ENCODE measurements at regions not wholly inside any gene's neighbourhood (a gene's known extent, or its start where the extent isn't known, plus 50 kb on each side); places are given as distances from the start of the nearest gene placed in this dataset.
"Not testable (repeated sequence)": the region's sequence is repeated elsewhere in the genome, so short reads cannot be mapped to it uniquely, and the experiment has no call there.

DNA sequence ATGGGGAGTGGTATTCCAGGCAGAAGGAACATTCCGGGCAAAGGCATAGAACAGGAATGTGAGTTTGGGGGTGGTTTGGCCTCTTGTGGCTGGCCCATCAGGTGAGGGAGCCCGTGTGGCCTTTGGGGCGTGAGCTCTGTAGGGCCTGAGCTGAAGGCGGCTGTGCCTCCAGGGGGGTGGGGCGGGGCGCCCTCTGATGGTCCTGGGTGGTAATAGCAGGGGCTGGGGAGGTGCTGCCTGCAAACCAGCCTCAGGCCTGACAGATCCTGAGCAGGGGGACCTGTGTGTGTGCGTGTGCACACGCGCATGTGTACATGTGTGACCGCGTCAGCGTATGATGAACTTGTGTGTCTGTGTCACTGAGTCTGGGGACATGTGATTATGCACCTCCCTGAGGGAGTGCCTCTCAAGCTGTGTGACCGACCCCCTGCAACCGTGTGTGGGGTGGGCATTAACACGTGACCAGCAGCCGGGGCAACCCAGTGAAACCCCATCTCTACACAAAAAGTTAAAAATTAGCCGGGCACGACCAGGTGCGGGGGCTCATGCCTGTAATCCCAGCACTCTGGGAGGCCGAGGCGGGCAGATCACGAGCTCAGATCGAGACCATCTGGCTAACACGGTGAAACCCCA is 177.1 kb downstream of the TBC1D2B start:
- H3K36me3 ChIP-seq; H3K27me3 ChIP-seq (replicated peaks in 1 of 7); H3K4me3 ChIP-seq; H3K4me1 ChIP-seq; H3K9me3 ChIP-seq; intact Hi-C loops (cut with DNase I; ENCODE audit: low total_unique reads); H3K27ac ChIP-seq: not testable (repeated sequence)
- 57 to 70% (median 68%) methylated on average over 21 to 24 of the region's 24 CpGs for WGBS, 5 donors
- peak; percentile 75 for DNase-seq
- TF ChIP-seq, protein P1, sequence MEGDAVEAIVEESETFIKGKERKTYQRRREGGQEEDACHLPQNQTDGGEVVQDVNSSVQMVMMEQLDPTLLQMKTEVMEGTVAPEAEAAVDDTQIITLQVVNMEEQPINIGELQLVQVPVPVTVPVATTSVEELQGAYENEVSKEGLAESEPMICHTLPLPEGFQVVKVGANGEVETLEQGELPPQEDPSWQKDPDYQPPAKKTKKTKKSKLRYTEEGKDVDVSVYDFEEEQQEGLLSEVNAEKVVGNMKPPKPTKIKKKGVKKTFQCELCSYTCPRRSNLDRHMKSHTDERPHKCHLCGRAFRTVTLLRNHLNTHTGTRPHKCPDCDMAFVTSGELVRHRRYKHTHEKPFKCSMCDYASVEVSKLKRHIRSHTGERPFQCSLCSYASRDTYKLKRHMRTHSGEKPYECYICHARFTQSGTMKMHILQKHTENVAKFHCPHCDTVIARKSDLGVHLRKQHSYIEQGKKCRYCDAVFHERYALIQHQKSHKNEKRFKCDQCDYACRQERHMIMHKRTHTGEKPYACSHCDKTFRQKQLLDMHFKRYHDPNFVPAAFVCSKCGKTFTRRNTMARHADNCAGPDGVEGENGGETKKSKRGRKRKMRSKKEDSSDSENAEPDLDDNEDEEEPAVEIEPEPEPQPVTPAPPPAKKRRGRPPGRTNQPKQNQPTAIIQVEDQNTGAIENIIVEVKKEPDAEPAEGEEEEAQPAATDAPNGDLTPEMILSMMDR (IDR thresholded peaks at IDR 0.05 in 8 of 11, conservative IDR thresholded peaks at IDR 0.05 in 3 of 11), result peak in 7 of 11 experiments; percentile 11 to 67 (median 56)

DNA sequence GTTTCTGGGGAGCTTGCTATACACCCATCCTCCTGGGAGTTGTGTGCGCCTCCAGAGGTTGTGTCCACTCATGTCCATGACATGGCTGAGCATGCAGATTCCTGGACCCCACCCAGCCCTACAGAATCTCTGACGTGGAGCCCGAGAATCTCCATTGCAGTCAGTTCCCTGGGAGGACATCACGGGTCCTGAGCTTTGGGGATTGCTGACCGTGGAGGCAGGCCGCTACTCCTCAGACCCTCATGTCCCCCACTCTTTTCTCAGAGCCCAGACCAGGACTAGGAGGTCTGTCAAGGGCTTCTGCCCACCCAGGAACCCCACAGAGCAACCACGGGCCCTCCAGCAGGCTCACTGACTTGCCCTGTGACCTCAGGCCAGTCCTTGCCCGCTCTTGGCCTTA is 177.7 kb downstream of the TBC1D2B start:
- 86 to 98% (median 95%) methylated on average over 2 to 8 of the region's 8 CpGs for whole genome bisulfite sequencing, 5 donors

DNA sequence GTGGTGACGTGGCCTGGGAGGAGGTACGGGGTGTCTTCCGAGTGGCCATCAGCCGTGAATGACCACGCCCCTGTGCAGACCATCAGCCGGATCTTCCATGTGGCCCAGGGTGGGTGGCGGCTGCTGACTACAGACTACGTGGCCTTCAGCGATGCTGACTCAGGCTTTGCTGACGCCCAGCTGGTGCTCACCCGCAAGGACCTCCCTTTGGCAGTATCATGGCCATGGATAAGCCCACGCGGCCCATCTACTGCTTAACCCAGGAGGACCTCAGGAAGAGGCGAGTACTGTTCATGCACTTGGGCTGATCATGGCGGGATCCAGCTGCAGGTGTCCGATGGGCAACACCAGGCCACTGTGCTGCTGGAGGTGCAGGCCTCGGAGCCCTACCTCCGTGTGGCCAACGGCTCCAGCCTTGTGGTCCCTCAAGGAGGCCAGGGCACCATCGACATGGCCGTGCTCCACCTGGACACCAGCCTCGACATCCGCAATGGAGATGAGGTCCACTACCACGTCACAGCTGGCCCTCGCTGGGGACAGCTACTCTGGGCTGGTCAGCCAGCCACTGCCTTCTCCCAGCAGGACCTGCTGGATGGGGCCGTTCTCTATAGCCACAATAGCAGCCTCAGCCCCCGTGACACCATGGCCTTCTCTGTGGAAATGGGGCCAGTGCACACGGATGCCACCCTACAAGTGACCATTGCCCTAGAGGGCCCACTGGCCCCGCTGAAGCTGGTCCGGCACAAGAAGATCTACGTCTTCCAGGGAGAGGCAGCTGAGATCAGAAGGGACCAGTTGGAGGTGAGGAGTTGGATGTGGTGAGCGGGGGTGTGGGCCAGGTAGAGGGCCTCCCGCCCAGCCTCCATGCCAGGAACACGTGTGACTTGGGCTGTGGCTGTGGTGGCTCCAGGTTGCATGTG is 178.4 kb downstream of the TBC1D2B start:
- no peak overlapping the region for H3K4me3 ChIP-seq
- no peaks in the 10 kb centered on the region for H3K4me1 ChIP-seq
- H3K36me3 ChIP-seq, result no peaks in the 10 kb centered on the region
- peak; percentile 68 for DNase-seq
- H3K27me3 ChIP-seq (replicated peaks in 1 of 7), result peaks cover 0 to 9% (median 0%) of the 10 kb centered on the region in 7 donors
- intact Hi-C loops (cut with DNase I; ENCODE audit: low total_unique reads), result no loop called here
- TF ChIP-seq POLR2AphosphoS5 (IDR thresholded peaks at IDR 0.05) (no peak), POLR2A (IDR thresholded peaks at IDR 0.05) (no peak)
- TF ChIP-seq, protein P1 (IDR thresholded peaks at IDR 0.05 in 8 of 11, conservative IDR thresholded peaks at IDR 0.05 in 3 of 11), result no peak
- no peaks in the 10 kb centered on the region for H3K9me3 ChIP-seq
- 84 to 87% (median 86%) methylated on average over 27 to 34 of the region's 34 CpGs for WGBS, 5 donors
- no peak overlapping the region for H3K27ac ChIP-seq

More for the DNA sequence above, 177.7 kb downstream of the TBC1D2B start:
- H3K4me1 ChIP-seq; H3K9me3 ChIP-seq; H3K27me3 ChIP-seq (replicated peaks in 1 of 7); intact Hi-C loops (cut with DNase I; ENCODE audit: low total_unique reads); H3K27ac ChIP-seq; DNase-seq; H3K4me3 ChIP-seq; H3K36me3 ChIP-seq: not testable (repeated sequence)

DNA sequence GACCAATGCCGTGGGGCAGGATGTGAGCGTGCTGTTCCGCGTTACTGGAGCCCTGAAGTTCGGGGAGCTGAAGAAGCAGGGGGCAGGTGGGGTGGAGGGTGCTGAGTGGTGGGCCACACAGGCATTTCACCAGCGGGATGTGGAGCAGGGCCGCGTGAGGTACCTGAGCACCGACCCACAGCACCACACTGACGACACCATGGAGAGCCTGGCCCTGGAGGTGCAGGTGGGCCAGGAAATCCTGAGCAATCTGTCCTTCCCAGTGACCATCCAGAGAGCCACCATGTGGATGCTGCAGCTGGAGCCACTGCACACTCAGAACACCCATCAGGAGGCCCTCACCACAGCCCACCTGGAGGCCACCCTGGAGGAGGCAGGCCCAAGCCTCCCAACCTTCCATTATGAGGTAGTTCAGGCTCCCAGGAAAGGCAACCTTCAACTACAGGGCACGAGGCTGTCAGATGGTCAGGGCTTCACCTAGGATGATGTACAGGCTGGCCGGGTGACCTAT is 179.6 kb downstream of the TBC1D2B start:
- H3K4me3 ChIP-seq, result no peak overlapping the region
- H3K27me3 ChIP-seq (replicated peaks in 1 of 7), result peaks cover 0 to 8% (median 0%) of the 10 kb centered on the region in 7 donors
- DNase-seq, result peak; percentile 40
- intact Hi-C loops (cut with DNase I; ENCODE audit: low total_unique reads), result no loop called here
- H3K27ac ChIP-seq, result no peak overlapping the region
- no peaks in the 10 kb centered on the region for H3K9me3 ChIP-seq
- 84 to 96% (median 93%) methylated on average over 7 to 12 of the region's 12 CpGs for WGBS, 5 donors
- H3K4me1 ChIP-seq, result no peaks in the 10 kb centered on the region
- TF ChIP-seq POLR2A (IDR thresholded peaks at IDR 0.05), result no peak
- TF ChIP-seq POLR2AphosphoS5 (IDR thresholded peaks at IDR 0.05), result no peak
- TF ChIP-seq, protein P1 (IDR thresholded peaks at IDR 0.05 in 8 of 11, conservative IDR thresholded peaks at IDR 0.05 in 3 of 11), result no peak
- H3K36me3 ChIP-seq, result no peaks in the 10 kb centered on the region

DNA sequence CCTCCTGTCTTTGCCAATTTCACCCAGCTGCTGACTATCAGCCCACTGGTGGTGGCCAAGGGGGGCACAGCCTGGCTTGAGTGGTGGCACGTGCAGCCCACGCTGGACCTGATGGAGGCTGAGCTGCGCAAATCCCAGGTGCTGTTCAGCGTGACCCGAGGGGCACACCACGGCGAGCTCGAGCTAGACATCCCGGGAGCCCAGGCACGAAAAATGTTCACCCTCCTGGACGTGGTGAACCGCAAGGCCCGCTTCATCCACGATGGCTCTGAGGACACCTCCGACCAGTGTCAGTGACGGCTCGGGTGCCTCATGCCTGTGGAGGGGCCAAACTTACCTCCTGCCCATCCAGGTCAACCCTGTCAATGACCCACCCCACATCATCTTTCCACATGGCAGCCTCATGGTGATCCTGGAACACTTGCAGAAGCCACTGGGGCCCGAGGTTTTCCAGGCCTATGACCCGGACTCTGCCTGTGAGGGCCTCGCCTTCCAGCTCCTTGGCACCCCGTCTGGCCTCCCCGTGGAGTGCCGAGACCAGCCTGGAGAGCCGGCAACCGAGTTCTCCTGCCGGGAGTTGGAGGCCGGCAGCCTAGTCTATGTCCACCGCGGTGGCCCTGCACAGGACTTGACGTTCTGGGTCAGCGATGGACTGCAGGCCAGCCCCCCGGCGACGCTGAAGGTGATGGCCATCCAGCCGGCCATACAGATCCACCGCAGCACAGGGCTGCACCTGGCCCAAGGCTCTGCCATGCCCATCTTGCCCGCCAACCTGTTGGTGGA is 180.2 kb downstream of the TBC1D2B start:
- intact Hi-C loops (cut with DNase I; ENCODE audit: low total_unique reads); H3K27ac ChIP-seq; H3K36me3 ChIP-seq; H3K4me1 ChIP-seq; H3K27me3 ChIP-seq (replicated peaks in 1 of 7); H3K9me3 ChIP-seq; H3K4me3 ChIP-seq: not testable (repeated sequence)
- DNase-seq, result peak; percentile 69
- WGBS, 5 donors, result 85 to 96% (median 93%) methylated on average over 14 to 37 of the region's 37 CpGs

DNA sequence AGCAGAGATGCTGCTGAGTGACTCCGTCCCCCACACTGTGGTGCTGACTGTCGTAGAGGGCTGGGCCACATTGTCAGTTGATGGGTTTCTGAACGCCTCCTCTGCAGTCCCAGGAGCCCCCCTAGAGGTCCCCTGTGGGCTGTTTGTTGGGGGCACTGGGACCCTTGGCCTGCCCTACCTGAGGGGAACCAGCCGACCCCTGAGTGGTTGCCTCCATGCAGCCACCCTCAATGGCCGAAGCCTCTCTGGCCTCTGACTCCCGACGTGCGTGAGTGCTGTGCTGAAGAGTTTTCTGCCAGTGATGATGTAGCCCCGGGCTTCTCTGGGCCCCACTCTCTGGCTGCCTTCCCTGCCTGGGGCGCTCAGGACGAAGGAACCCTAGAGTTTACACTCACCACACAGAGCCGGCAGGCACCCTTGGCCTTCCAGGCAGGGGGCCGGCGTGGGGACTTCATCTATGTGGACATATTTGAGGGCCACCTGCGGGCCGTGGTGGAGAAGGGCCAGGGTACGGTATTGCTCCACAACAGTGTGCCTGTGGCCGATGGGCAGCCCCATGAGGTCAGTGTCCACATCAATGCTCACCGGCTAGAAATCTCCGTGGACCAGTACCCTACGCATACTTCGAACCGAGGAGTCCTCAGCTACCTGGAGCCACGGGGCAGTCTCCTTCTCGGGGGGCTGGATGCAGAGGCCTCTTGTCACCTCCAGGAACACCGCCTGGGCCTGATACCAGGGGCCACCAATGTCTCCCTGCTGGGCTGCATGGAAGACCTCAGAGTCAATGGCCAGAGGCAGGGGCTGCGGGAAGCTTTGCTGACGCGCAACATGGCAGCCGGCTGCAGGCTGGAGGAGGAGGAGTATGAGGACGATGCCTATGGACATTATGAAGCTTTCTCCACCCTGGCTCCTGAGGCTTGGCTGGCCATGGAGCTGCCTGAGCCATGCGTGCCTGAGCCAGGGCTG is 181.1 kb downstream of the TBC1D2B start:
- 86 to 91% (median 89%) methylated on average over 12 to 32 of the region's 32 CpGs for WGBS, 5 donors
- H3K9me3 ChIP-seq; H3K4me3 ChIP-seq; intact Hi-C loops (cut with DNase I; ENCODE audit: low total_unique reads); H3K36me3 ChIP-seq; H3K27me3 ChIP-seq (replicated peaks in 1 of 7); H3K4me1 ChIP-seq; H3K27ac ChIP-seq: not testable (repeated sequence)
- peak; percentile 62 for DNase-seq
